GM13977 (cell line): ENCODE measurements at regions not wholly inside any gene's neighbourhood (a gene's known extent, or its start where the extent isn't known, plus 50 kb on each side); places are given as distances from the start of the nearest gene placed in this dataset.
A peak's percentile ranks its signal among the peaks of the same experiment; 100 is the strongest.
"Not testable (repeated sequence)": the region's sequence is repeated elsewhere in the genome, so short reads cannot be mapped to it uniquely, and the experiment has no call there.

Experiments
- DNase-seq: peaks from one replicate; pipeline ENCODE4 v3.0.0; 2012; ENCODE audit warnings: low spot score
- CTCF ChIP-seq: IDR thresholded peaks from 2 replicates; pipeline ENCODE4 v1.5.1; 2012; ENCODE audit warnings: mild to moderate bottlenecking, control low read depth; ENCODE audit not compliant: insufficient read depth; ENCODE audit errors: extremely low read depth, missing control alignments
- in situ Hi-C: fragments of 300-500 bp; cut with MboI; formaldehyde crosslinking; loops from one replicate; pipeline ENCODE4 v1.12.0; 2022; ENCODE audit warnings: low sequenced_read_pairs, low pct_unique_long_range_greater_than_20kb, mixed read lengths, inconsistent platforms; ENCODE audit not compliant: unreplicated experiment

GRCh38 chr21:14645702-14646101, 99.6 kb upstream of the SAMSN1 start:
- DNase-seq, result no peak
- TF ChIP-seq CTCF, result no peak
- in situ Hi-C loops, result no loop called here

- in situ Hi-C loops, result no loop called here
- no peak for TF ChIP-seq CTCF
- no peak for DNase-seq
Measured at GRCh38 chr21:14632359-14632758, 86.2 kb upstream of the SAMSN1 start.

- in situ Hi-C loops, result no loop called here
- DNase-seq, result peak; percentile 14
Measured at GRCh38 chr21:14630556-14631069, 84.5 kb upstream of the SAMSN1 start.

GRCh38 chr21:14629461-14629860, 83.3 kb upstream of the SAMSN1 start:
- no peak for DNase-seq
- TF ChIP-seq CTCF, result no peak
- in situ Hi-C loops, result no loop called here

More at GRCh38 chr21:14630556-14631069, 84.5 kb upstream of the SAMSN1 start:
- TF ChIP-seq CTCF, result no peak

GRCh38 chr21:14623079-14623478, 77.0 kb upstream of the SAMSN1 start:
- in situ Hi-C loops, DNase-seq: not testable (repeated sequence)

GRCh38 chr21:14620152-14620551, 74.0 kb upstream of the SAMSN1 start:
- no peak for DNase-seq
- TF ChIP-seq CTCF, result no peak
- in situ Hi-C loops, result no loop called here

GRCh38 chr21:14617871-14618270, 71.8 kb upstream of the SAMSN1 start:
- in situ Hi-C loops, result no loop called here
- DNase-seq, result no peak
- no peak for TF ChIP-seq CTCF
